ENCODE measurements at regions not wholly inside any gene's neighbourhood (a gene's known extent, or its start where the extent isn't known, plus 50 kb on each side); places are given as distances from the start of the nearest gene placed in this dataset.

- TF ChIP-seq CTCF (IDR thresholded peaks at IDR 0.05 in 4 of 5, conservative IDR thresholded peaks at IDR 0.05 in 1 of 5) (no peak), POLR2A (IDR thresholded peaks at IDR 0.05) (no peak)
Observed at GRCh38 chr10:3723766-3724165, 61.2 kb downstream of the KLF6 start.

Data from gastrocnemius medialis (tissue), 4 donors.